Activated CD4-positive, alpha-beta T cell treated with anti-CD3 and anti-CD28 coated beads, Interleukin-2, amount 50 U/mL, for 48 hours (primary cell): ENCODE measurements at regions not wholly inside any gene's neighbourhood (a gene's known extent, or its start where the extent isn't known, plus 50 kb on each side); places are given as distances from the start of the nearest gene placed in this dataset.
"Not testable (repeated sequence)": the region's sequence is repeated elsewhere in the genome, so short reads cannot be mapped to it uniquely, and the experiment has no call there.

Experiments used
- DNase-seq, 2 experiments: peaks; one replicate each; pipeline ENCODE4 v3.0.0-alpha.2; 2020

DNA sequence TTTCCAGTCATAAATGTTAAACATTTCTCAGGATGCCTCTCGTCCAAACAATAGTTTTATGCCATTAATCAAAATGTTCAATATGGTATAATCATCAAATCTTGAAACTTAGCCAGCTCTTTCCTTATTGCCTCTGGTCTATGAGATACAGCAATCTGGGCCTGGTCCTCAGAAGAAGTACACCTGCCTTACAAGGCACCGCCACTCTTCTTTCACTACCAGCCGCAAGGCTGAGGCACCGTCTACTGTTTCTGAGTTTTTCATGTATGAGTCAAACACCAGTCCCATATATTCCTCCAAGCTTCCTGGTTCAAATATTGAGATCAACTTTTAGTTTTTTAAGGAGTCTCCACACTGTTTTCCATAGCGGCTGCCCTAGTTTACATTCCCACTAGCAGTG, 600.6 kb upstream of the FAT3 start:
- DNase-seq: no peak

DNA sequence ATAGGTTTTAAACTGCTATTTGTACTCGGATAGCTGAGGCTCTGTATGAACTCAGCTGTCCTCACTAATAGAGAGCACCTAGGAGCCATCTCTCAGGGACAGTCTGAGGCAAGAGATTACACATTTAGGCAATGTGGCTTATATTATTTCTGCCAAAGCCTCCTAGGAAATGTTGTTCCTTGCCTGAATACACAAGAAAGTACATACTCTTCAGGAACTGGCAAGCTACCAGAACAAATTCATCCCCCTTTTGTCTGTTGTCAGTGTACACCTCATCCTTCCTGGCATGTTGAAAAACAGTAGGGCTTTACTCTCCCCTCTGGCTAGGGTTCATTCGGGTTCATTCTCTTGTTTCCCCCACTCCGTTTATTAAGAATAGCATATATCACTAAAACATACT, 615.9 kb upstream of the FAT3 start:
- DNase-seq: no peak

DNA sequence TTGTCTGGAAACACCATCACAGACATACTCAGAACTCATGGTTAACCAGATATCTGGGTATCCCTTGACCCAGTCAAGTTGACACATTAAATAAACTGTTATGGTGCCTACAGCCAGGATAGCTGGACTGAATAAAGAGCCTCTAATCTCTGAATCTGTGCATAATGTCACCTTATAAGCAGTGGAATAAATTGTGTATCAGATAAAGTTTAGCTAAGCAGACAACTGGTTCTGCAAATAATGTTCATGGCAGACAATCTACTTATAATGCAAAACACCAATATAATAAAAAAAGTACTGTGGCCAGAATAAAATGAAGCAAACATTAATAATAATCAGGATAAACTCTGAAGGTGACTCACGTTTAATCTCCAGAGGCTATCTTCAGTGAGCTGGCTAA, 628.5 kb upstream of the FAT3 start:
- no peak for DNase-seq

DNA sequence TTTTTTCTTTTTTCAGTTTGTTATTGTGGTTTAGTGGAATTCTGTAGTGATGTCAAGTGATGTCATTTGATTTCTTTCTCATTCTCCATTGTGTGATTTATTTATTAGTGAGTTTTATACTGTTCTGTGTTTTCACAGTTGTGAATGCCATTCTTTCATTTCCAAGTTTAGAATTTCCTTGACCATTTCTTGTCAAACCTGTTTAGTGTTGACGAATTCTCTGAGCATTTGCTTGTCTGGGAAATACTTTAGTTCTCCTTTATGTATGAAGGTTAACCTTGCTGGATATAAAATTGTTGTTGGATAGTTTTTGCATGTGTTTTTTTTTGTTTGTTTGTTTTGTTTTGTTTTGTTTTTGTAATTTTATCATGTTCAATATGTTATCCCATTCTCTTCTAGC, 633.6 kb upstream of the FAT3 start:
- no peak for DNase-seq

DNA sequence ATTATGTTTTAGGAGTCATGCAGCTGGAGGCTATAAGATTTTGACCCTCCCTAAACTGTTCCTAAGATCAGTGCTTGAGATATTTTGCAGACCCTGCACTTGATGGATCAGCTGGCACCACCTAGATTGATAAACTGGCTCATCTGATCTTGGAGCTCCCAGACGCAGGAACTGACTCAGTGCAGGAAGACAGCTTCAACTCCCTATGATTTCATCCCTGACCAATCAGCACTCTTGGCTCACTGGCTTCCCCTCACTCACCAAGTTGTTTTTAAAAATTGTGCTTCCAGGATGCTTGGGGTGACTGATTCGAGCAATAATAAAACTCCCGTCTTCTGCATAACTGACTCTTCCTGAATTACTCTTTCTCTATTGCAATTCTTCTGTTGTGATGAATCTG, 637.5 kb upstream of the FAT3 start:
- DNase-seq: no peak

DNA sequence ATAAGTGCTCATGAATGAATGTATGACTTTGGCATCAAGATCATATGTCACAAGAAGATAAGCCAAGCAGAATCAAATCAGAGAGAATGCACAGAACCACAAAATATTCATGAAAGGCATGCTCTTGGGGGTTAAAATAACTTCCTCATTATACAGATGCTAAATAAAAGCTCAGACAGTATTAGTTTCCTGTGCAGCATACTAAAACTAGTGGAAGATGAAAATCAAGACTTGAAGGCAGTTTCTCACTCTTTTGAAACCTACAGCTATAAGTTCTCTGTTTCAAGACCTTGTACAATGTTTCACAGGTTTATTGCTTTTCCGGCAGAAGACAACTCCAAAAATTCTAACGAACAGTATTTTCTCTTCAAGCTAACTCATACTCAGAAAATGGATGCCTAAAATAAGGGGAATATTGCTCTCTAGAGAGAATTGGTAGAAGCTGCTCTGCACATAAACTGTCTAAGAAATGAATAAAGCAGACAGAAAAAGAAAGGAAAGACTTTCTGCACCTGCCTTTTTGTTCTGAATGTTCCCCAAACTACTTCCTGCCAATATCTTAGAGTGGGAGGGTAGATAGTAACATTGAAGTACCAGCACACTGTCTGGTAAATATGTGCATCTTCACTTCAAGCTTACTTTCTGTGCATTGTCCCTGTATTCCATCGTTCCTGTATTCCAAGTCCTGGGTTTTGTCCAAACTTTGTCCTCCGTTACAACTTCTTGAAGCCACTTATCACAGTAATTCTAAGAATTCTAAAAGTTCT, 639.4 kb upstream of the FAT3 start:
- no peak for DNase-seq

DNA sequence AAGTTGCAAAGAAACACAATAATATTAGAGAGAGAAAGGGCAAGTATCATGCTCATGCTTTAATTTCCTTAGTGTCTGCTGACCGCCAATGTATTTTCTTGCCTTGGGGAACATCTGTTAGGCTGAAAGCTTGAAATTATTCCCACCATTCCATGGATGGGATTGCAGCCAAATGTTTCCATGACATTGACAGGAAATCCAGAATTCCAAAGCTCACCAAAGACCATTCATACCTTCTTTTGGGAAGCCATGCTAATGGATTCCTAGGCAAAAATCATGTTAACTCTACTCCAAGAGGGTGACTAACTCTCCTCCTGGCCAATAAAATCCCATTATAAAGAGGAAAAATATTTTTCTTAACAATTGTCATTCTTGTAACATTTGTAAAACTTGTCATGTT, 661.4 kb upstream of the FAT3 start:
- DNase-seq: no peak

DNA sequence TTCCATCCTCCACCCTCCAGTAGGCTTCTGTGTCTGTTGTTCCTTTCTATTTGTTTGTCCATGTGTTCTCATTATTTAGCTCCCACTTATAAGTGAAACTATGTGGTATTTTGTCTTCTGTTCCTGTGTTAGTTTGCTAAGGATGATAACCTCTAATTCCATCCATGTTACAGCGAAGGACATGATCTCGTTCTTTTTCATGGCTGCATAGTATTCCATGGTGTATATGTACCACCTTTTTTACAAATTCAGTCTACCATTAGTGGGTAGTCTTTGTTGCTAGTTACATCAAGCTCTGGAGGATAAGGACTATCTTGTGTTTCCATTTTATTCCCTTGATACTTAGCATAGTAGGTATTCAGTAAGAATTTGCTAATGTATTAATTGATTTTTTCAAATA, 664.2 kb upstream of the FAT3 start:
- DNase-seq: no peak

DNA sequence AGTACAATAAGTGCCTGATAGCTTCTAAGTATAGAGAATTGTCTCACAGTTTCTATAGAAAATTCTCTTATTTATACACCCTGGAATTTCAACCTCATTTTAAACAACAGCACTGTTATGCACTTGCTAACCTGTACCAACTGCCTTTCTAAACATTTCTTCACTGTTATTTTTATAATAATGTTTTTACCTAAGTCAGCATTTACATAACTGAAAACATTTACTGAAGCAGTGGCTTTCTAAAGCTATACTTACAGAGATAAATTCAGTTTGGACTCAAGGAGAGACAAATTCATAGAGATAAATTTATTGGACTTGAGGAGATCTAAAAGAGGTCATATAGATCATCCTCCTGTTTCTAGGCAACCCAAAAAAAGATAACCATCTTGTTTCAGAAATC, 686.6 kb upstream of the FAT3 start:
- DNase-seq: no peak

DNA sequence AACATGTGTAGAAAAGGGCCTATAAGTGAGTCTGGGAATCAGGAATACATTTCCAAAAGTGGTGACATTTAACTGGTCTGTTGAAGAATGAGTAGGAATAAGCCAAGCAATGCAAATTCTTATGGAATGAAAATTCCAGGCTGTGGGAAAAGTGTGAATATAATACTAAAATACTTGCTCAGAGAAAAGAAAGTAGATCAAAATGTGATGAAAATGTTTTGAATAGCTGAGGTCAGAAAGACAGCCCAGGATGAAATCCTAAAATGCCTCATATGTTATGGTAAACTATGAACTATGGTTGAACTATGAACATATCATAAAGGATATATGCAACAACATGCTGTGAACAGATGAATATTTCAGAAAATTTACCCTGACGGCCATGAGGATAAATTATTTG, 688.3 kb upstream of the FAT3 start:
- no peak for DNase-seq

DNA sequence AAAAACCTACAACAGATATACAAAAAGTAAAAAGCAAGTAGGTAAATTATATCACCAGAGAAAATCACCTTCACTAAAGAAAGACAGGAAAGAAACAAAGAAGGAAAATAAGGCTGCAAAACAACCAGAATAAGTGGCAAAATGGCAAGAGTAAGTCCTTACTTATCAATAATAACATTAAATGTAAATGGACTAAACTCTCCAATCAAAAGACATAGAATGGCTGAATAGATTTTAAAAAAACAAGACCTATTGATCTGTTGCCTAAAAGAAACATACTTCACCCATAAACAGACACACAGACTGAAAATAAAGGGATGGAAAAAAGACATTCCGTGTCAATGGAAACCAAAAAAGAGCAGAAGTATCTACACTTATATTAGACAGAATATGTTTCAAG, 695.7 kb upstream of the FAT3 start:
- DNase-seq: no peak

DNA sequence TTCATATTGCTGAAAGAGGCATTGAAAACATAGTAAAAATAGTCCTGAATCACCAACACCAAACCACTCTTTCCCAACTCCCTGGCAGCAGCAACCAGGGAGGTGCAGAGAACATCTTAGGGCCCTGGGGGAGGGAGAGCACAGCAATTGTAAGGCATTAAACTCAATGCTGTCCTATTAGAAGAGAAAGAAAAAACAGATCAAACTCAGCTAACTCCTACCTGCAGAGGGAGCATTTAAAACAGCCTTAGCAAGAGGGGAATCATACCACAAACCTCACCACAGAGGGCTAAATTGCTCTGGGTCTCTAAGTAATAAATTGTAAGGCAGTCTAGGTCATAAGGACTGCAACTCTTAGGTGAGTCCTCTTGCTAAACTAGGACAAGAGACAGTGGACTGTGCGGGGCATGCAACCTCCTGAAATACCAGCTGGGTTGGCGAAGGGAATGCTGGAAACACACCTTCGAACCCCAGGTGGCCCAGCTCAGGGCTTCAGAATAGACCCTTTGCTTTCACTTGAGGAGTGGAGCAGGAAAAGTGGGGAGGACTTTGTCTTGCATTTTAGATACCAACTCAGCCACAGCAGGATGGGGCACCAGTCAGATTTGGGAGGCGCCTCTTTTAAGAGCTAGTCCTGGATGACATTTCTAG, 697.1 kb upstream of the FAT3 start:
- DNase-seq: no peak

DNA sequence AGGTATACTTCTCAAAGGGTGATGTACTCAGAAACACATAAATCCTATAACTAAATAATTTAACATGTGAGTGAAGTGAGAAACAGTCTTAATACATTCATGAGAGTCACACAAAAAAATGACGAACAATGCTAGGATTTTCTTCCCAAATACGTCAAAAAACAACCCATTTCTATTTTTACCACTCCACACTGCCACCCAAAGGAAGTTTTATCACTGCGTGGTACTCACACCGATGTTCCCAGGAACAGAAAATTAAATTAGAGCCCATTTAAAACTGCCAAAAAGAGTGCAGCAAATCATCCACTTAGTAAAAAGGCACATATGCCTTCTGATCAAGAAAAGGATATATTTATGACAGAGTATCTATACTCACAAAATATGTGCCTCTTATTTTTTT, 710.9 kb upstream of the FAT3 start:
- no peak for DNase-seq

DNA sequence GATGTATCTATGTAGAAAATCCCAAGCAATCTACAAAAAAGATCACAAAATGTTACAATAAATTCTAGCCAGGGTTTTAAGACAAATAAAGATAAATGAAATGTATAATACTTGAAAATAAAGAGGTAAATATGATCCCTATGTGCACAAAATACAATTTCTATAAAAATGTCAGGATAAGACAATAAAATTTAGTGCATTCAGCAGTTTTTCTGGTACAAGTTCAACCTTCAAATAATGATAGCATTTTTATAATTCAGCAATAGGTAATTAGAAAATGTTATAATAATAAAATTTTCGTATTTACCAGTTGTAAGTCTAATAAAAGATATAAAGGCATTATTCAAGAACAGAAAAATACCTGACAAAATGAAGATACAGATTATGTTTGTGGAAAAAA, 726.8 kb upstream of the FAT3 start:
- DNase-seq: no peak

DNA sequence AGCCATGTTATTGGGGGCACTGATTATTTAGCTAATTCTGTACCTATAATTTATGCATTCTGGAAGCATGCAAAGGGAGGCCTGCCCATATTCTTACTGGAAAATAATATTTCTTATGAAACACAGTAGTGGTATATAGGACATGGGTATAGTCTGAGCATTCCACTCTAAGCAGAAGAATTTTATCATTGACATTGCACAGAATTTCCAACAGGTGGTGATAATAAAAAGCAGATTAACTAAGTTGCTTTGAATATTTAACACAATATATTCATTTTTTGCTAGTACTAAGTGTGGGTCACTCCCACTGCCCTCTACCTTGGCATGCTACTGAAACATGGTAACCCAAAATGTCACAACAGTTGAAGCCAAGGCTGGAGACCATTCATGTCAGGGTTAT, 728.8 kb upstream of the FAT3 start:
- no peak for DNase-seq

DNA sequence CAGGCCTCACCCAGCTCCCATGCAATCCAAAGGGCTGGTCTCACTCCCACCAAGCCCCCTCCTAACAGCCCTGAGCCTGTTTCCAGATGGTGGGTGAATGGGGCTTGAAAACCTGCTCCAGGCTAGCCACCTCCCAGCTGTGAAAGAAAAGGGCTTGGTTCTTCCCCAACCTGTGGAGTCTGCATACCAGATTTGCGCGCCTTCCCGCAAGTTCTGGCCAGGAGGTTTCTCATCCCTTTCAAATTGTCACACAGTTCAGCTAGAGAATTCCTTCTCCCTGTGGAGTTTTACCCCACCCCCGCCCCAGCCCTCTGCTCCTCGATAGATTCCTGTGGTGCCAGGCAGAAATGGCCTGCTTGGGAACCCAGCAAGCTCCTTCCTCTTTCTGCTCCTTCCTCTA, 734.6 kb upstream of the FAT3 start:
- DNase-seq: no peak

DNA sequence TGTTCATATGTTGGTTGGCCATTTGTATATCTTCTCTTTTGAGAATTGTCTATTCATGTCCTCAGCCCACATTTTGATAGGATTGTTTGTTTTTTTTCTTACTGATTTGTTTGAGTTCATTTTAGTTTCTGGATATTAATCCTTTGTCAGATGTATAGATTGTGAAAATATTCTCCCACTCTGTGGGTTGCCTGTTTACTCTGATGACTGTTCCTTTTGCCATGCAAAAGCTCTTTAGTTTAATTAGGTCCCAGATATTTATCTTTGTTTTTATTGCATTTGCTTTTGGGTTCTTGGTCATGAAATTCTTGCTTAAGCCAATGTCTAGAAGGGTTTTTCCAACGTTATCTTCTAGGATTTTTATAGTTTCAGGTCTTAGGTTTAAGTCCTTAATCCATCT, 740.7 kb upstream of the FAT3 start:
- not testable (repeated sequence) for DNase-seq

DNA sequence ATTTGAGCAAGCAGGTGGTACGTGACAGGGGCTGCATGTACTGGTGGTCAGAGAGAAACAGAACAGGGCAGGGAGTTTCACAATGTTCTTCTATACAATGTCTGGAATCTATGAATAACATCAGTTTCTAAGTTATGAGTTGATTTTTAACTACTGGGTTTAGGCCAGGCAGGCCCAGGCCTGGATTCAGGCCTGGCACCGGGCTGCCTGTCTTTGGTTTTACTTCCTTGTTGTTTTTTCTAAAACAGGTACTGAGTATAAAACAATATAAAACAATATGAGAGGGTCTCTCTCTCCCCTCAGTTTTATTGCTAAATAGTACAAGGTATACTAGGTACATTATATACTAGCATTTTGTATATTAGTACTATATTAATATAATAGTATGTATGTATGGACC, 742.7 kb upstream of the FAT3 start:
- not testable (repeated sequence) for DNase-seq

DNA sequence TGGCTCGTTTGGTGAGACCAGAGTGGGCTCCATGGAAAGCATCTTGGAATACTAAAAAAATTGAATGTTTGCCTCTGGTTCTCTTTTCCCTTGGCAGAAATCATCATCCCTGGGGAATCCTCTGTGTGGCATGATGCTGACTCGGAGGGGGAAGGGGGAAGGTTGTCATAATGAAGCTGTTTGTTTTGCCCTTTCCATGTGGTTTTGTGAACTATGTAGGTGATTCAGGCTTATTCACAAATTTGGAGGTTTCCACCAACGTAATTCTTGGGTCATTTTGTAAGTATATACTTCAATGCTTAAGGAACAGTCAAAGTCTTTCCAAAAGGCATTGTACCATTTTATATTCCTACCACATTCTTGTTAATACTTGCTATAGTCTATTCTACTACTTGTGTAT, 754.0 kb upstream of the FAT3 start:
- no peak for DNase-seq

DNA sequence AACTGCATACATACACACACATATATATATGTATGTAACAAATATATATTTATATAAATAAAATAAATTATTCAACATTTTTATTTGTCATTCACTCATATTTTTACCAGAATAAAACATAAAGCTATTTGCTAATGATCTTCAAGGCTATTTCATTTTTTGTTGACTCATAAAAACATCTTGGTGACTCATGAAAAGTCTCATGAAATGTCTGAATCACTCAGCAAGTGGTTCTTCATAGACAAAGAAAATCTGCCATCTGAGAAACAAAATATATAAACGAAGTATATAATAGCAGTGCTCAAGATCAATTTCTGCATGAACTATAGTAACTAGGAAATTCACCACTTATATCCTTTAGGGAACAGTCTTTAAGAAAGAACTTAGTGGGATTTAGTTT, 764.8 kb upstream of the FAT3 start:
- no peak for DNase-seq

DNA sequence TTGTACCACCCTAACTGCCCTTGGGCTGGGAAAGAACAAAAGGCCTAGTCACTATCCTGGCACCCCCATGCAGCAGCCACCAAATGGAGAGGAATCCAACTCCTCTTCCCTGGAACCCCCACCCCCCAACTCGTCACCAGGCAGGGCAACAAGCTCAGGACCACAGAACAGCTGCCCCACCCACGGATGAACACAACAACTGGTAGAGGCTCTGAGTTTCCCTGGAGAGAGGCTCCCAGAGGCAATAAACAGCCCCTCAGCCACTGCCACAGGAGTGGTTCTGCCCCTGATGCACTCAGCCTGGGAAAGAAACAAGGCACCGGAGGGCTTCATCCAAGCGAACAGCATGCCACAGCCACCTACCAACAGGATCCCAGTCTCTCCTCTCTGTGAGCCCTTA, 778.4 kb upstream of the FAT3 start:
- no peak for DNase-seq

DNA sequence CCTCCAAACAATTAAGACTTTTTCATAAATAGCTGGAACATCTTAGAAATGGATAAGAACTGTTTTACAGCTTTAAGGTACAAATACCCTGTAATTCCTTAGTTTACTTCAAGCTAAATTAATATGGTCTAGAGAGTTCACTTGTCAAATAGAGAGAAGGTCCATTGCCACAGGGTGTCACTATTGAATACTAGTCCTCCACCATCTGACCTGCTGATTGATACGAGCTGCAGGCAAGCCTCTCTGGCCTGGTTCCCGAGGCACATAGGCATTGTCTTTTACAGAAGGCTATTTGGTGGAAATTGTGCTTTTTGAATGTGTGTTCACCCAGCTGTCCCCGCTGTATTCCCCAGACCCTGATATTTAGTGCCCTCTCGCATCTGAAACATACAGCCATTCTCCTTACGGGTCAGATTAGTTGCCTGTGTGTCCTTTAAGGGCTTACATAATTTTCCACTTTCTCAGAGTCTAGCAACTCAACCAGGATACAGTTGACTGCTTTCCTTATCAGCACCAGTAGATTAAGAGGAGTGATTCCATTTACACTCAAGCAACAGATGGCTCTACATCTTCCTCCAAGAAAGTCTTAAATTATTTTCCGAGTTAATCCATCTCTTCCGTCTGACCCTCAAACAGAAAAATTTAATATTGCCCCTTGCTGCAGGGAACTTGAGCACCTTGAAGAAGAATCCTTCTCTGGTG, 788.8 kb upstream of the FAT3 start:
- no peak for DNase-seq

DNA sequence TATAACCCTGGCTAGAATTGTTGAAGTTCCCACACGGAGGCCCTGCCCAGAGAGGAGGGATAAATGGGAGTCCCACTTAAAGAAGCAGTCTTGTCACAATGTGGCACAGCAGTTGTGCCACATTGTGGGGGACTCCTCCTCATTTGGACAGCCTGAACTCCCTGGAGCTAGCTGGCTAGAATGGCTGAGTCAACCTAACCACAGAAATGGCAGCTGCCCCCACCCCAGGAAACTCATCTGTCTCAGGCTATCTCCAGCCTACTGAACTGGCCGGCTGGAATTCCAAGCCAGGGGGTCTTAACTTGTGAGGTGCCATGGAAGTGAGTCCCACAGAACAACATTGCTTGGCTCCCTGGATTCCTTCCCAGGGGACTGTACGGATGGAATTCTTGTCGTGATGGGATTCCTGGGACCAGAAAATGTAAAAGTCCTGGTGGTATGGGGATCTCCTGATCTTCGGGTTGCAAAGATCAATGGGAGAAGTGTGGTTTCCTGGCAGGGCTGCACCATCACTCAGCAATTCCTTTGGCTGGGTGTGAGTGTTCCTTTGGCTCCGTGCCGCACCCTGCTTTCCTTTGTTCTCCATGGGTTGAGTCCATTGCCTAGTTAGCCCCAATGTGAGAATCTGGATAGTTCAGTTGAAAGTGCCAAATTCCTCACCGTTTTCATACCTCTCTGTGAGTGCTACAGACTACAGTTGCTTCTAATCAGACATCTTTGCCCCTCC, 791.2 kb upstream of the FAT3 start:
- DNase-seq: no peak

DNA sequence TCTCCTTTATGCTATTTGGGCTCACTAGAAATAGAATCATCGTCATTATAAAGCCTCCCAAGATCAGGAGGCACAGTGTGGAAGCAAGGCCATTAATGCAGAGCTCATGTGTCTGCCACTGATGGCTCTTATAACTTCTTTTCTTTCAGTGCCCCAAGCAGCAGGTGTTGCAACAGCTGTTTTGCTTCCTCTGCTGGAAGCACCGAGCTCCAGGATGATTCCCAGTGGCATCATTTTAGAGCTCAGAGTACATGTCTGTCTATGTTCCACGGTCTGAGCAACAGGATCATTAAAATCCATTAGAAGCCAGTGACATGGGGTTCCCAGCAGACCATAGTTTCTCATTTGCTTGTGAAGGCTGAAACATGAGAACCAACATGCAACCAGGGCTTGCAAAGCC, 803.0 kb upstream of the FAT3 start:
- DNase-seq: no peak
